ENCODE measurements at regions not wholly inside any gene's neighbourhood (a gene's known extent, or its start where the extent isn't known, plus 50 kb on each side); places are given as distances from the start of the nearest gene placed in this dataset.
A peak's percentile ranks its signal among the peaks of the same experiment; 100 is the strongest.
"Not testable (repeated sequence)": the region's sequence is repeated elsewhere in the genome, so short reads cannot be mapped to it uniquely, and the experiment has no call there.

DNA sequence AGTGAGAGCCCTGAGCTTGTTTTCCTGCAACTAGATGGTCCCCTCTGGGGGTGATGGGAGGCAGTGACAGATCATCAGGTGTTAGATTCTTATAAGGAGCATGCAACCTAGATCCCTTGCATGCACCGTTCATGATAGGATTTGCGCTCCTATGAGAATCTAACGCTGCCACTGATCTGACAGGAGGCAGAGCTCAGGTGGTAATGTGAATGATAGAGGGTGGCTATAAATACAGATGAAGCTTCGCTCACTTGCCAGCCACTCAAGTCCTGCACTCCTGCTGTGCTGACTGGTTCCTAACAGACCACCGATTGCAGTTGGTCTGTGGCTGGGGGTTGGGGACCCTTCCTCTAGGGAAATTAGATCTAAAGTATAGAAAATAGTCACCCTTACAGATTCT lies 290.6 kb upstream of the ADCY2 start:
- no peak for DNase-seq

DNA sequence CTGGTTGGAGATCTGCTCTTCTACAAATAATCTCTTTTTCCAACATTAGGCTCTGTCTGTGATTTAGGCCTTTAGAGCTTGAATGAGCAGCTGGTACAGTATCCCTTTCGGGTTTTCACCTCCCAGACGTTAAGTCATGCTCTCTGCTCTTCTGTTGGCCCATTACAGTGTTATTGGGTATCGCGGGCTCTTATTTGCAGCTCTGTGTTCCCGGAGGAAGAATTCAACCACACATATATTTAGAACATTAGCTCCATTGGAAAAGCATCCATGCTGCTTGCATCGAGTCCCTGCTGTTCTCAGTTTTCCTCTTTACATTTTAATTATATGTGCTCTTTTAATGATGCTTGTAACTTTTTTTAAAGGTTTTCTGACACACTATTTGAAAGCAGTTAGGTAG lies 278.0 kb upstream of the ADCY2 start:
- no peak for DNase-seq

GRCh38 chr5:7131680-7132079 lies 264.3 kb upstream of the ADCY2 start:
- no peak for DNase-seq

DNA sequence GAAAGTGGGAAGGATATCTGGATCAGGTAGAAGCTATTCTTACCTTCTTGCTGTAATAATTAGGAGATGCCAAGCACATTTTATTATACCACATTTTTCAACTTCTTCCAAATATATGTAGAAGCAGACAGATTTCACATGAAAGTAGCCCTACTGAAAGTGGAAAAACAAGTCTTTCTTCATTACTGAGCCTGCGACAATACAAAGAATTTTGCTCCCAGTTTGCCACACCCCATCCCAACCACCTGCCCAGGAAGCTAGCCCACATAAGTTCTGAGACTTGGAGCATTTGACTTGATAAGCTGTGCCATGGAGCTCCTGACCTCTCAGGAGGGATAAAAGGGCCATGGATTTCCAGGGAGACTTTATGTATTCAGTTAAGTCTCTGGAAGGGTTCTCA lies 249.1 kb upstream of the ADCY2 start:
- no peak for DNase-seq

DNA sequence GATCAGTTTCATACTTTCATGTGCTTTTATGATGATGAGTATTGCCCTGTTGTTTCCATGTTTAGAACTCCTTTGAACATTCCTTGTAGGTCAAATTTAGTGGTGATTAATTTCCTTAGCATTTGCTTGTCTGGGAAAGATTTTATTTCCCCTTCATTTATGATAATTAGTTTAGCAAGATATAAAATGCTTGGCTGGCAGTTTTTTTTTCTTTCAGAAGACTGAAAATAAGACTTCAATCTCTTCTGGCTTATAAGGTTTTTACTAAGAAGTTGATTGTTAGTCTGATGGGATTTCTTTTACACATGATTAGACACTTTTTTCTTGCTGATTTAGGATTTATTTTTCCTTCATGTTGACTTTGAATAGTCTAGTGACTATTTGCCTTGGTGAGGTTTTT lies 238.9 kb upstream of the ADCY2 start:
- no peak for DNase-seq

GRCh38 chr5:7169240-7169878 lies 226.6 kb upstream of the ADCY2 start:
- no peak for DNase-seq

DNA sequence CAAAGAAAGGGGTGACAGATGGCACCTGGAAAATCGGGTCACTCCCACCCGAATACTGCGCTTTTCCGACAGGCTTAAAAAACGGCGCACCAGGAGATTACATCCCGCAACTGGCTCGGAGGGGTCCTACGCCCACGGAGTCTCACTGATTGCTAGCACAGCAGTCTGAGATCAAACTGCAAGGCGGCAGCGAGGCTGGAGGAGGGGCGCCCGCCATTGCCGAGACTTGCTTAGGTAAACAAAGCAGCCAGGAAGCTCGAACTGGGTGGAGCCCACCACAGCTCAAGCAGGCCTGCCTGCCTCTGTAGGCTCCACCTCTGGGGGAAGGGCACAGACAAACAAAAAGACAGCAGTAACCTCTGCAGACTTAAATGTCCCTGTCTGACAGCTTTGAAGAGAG lies 225.2 kb upstream of the ADCY2 start:
- not testable (repeated sequence) for DNase-seq

GRCh38 chr5:7179364-7179763 lies 216.6 kb upstream of the ADCY2 start:
- no peak for DNase-seq

DNA sequence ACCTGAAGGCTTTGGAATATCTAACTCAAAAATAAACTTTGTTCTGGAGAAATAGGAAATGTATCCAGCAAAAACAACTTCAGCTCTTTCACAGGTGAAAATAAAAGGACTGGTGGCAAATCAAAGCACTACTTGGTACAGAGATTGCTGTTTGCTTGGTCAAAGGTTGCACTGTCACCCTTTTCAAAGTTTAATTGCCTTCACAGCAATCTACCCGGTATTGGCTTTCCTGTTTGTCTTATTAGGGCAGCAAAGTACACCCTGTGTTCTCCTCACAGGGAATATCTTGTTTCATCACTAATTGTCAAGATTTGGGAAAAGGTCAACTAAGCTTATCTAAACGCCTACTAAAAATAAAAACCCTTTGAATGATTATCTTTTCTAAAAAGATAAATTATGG lies 214.1 kb upstream of the ADCY2 start:
- DNase-seq = no peak

- DNase-seq = no peak
Observed at GRCh38 chr5:7185742-7186141, 210.2 kb upstream of the ADCY2 start.

DNA sequence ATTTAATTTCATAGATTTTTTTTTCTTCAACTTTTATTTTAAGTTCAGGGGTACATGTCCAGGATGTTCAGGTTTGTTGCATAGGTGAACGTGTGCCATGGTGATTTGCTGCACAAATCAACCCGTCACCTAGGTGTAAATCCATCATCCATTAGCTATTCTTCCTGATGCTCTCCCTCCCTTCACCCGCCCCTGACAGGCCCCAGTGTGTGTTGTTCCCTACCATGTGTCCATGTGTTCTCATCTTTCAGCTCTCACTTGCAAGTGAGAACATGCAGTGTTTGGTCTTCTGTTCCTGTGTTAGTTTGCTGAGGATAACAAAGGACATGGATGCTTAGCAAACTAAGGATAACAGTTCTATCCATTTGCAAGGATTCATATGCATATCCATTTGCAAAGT lies 209.1 kb upstream of the ADCY2 start:
- no peak for DNase-seq

GRCh38 chr5:7190712-7191250 lies 205.2 kb upstream of the ADCY2 start:
- no peak for DNase-seq

GRCh38 chr5:7192016-7192415 lies 203.9 kb upstream of the ADCY2 start:
- no peak for DNase-seq

DNA sequence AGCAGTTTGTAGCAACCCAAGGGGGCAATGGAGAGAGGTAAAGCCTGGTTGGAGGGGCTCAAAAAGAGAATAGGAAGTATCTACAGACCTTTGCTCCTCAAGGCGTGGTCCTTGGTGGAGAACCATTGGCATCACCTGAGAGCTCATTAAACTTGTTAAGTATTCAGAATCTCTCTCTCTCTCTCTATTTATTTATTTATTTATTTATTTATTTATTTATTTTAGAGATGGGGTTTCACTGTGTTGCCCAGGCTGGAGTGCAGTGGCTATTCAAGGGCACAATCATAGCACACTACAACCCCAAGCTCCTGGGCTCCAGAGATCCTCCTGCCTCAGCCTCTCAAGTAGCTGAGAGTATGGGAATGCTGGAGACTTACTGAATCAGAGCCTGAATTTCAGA lies 193.1 kb upstream of the ADCY2 start:
- DNase-seq = no peak

DNA sequence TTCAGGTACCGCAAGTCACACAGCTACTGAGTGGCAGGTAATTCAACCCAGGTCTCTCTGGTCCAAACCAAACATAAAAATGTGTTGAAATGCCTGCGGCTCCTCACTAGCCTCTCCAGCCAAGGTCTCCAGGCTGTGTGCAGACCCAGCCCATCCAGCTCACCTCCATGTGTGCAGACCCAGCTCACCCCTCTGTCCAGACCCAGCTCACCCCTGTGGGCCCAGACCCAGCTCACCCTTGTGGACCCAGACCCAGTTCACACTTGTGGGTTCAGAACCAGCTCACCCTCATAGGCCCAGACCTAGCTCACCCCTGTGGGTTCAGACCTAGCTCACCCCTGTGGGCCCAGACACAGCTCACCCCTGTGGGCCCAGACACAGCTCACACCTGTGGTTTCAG lies 188.0 kb upstream of the ADCY2 start:
- no peak for DNase-seq

GRCh38 chr5:7208938-7209337 lies 187.0 kb upstream of the ADCY2 start:
- peak; percentile 25 for DNase-seq

DNA sequence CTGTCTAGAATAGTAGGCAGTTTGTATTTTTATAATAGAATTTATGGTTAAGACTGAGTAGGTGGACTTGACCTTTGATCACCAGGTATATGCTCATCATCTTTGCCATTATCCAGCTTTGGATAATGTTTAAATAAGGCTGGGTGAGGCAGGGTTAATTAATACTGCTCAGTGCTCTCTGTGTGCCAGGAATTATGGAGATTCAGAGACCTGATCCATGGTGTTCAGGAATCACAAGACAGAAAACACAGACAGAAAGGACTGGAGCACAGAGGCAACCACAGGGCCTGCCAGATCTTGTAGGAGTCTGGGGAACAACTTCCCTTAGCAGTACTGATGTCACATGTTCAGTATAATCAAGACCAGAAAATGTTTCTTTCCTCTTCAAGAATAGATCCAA lies 186.3 kb upstream of the ADCY2 start:
- DNase-seq = peak; percentile 33

- no peak for DNase-seq
Observed at GRCh38 chr5:7210549-7210948, 185.4 kb upstream of the ADCY2 start.

DNA sequence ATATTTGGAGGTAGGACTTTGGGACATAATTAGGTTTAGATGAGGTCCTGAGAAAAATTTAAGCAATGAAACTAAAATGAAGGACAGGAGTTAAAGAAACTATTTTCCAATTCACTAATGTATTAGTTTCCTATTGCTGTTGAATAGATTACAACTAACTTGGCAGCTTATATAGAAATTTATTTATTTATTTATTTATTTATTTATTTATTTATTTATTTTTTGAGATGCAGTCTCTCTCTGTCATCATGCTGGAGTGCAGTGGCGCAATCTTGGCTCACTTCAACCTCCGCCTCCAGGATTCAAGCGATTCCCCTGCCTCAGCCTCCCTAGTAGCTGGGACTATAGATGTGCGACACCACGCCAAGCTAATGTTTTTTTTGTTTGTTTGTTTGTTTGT lies 182.4 kb upstream of the ADCY2 start:
- no peak for DNase-seq

GRCh38 chr5:7214906-7215416 lies 181.0 kb upstream of the ADCY2 start:
- DNase-seq = no peak

GRCh38 chr5:7218141-7218540 lies 177.8 kb upstream of the ADCY2 start:
- no peak for DNase-seq

- DNase-seq = no peak
Observed at GRCh38 chr5:7220156-7220555, 175.8 kb upstream of the ADCY2 start.

DNA sequence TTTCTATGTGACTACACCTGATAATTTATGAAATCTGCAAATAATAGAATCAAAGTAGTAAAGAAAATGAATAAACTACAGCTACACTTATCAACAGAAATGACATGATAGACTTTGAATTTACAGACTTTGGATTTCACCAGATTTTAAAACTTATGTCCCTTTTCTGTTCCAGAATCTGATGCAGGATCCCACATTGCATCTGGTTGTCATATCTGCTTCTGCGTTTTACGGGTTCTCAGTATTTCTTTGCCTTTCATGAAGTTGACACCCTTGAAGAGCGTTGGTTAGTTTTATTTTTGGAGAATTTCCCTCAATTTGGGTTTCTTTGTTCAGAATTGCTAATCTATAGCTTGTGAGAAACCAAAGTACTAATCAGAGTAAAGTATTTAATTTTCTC lies 174.9 kb upstream of the ADCY2 start:
- DNase-seq = no peak

GRCh38 chr5:7225826-7226225 lies 170.1 kb upstream of the ADCY2 start:
- no peak for DNase-seq

GRCh38 chr5:7242118-7242710 lies 153.7 kb upstream of the ADCY2 start:
- DNase-seq = no peak

Measured in NCI-H2227 treated with DMSO at 0.1 percent for 48 hours (cell line).